Skeletal muscle cell (primary cell): ENCODE measurements at regions not wholly inside any gene's neighbourhood (a gene's known extent, or its start where the extent isn't known, plus 50 kb on each side); places are given as distances from the start of the nearest gene placed in this dataset.

ENCODE experiments used
- DNase-seq: peaks from one replicate; pipeline ENCODE4 v3.0.0-alpha.2; 2010; ENCODE audit warnings: low read depth
- H3K4me3 ChIP-seq: 2 replicates; pipeline ENCODE4 v1.5.1; 2011; ENCODE audit warnings: low read depth, mild to moderate bottlenecking, control low read depth, low read length, moderate library complexity

DNA sequence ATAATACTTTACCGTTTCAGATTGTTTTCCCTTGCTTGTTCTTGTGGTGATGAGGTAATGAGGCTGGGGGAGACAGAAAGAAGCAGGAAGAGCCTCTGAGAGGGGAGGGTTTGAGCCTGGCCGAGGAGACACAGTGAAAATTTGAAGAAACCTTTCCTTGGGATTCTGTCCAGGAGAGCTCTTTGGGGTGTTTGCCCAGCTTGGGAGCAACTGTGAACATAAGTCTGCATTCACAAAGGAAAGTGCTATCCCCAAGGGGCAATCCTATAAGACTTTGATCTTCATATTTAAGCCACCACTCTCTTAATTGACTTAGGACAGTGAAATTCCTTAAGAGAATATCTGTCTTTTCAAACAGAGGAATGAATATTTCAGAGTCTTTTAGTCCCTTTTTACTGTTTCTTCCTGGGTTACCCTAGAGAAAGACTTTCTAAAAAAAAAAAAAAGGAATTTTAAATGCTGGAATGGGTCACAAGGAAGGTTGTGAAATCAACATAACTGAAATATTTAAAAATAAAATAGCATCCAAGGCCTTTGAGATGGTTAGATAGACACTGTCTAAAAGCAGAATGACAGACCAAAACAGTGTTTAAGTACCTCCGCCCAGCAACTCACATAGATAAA is 52.5 kb upstream of the STAM2 start:
- no peak for DNase-seq

DNA sequence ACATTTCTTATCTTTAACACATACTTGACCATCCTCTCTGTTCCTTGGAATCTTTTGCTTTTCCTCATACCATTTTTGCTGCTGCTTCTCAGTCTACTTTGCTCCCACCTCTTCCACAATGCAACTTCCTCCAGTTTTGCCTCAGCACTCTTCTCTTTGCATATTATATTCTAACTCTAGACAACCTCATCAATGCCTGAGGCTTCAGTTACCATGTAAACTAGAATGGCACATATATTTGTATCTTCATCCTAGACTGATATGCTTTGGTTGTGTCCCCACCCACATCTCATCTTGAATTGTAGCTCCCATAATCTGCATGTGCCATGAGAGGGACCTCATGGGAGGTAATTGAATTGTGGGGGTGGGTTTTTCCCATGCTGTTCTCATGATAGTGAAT is 55.9 kb upstream of the STAM2 start:
- no peak for DNase-seq
- no peak overlapping the region for H3K4me3 ChIP-seq

More for the DNA sequence above, 52.5 kb upstream of the STAM2 start:
- H3K4me3 ChIP-seq: no peak overlapping the region

DNA sequence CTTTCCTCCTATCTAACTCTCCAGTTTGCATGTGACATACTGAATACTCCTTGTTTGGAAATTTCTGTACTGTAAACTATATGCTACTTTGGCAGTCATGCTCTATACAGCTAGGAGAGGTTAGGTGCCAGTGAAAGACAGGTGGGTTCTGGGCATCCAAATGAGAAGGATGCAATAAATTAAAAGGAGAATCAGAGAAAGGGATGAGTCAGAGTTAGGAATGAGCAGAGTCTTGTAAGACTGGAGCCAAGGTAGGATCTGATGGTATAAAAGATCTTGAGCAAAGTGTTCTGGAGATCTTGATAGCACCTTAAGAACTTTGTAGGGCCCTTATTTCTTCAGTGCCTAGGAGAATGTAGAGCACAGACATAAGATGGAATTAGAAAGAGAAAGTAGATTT is 58.7 kb upstream of the STAM2 start:
- no peak for DNase-seq
- no peak overlapping the region for H3K4me3 ChIP-seq

DNA sequence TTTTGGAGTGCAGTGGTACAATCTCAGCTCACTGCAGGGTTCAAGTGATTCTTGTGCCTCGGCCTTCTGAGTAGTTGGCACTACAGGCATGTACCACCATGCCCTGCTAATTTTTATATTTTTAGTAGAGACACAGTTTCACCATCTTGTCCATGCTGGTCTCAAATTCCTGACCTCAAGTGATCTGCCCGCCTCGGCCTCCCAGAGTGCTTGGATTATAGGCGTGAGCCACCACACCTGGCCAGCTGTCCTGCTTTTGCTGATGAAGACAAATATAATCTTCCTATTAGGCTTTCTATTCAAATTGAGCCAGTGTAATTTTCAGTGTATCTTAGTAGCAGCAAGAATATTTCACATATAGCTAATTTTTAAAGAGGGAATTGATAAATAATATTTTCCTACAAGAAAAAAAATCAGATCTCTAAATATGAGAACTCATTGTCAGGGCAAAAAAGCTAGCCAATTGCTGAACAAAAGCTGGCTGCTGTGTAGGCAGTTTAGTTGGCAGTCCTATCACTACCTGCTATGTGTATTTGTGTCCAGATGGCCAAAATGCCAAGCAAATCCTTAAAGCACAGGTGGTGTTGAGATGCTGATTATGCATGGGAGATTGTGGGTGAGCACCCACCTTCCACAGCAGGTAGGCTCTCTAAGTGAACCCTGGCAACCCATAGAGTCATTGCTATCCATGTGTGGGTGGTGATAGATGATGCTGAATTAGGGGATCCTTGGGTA is 60.8 kb upstream of the STAM2 start:
- H3K4me3 ChIP-seq: no peak overlapping the region
- DNase-seq: no peak

DNA sequence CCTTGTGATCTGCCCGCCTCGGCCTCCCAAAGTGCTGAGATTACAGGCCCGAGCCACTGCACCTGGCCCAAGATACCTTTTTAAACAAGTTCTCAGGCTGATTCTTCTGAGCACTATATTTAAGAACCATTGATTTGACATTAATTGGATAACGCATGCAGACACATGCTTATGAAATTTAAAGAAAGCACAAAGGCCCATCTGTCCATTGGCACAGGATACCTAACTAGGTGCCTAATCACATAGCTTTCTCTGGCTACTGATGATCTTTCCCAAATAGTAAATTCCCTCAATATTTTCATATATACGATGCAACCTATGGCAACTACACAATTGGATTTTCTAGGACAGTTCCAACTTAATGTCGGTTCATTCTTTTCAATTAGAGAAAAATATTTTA is 62.5 kb upstream of the STAM2 start:
- DNase-seq: no peak
- no peak overlapping the region for H3K4me3 ChIP-seq

DNA sequence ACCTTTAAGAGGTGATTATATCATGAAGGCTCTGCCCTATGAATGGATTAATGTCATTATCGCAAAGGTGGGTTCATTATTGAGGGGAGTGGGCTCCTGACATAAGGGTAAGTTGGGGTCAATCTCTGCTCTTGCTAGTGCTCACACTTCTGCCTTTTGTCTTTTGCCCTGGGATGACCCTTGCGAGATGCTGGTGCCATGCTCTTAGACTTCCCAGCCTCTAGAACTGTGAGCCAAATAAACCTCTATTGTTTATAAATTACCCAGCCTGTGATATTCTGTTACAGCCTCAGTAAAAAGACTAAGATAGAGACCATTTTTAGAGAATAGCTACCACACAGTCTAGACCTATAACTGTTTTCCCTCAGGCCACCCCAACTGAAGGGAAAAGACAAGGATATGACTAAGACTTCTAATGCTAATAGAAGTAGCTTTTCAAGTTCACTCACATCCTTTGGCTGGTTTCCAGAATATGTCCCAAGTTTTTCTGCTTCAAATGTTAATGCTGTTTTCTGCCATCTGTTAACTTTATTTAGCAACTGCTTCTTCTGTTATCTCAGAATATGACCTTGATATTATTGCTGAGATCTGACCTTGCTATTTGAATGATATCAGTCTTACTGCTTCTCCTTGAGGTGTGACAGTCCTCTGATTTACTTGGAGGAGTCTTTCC is 65.1 kb upstream of the STAM2 start:
- no peak overlapping the region for H3K4me3 ChIP-seq
- DNase-seq: peak; percentile 66

DNA sequence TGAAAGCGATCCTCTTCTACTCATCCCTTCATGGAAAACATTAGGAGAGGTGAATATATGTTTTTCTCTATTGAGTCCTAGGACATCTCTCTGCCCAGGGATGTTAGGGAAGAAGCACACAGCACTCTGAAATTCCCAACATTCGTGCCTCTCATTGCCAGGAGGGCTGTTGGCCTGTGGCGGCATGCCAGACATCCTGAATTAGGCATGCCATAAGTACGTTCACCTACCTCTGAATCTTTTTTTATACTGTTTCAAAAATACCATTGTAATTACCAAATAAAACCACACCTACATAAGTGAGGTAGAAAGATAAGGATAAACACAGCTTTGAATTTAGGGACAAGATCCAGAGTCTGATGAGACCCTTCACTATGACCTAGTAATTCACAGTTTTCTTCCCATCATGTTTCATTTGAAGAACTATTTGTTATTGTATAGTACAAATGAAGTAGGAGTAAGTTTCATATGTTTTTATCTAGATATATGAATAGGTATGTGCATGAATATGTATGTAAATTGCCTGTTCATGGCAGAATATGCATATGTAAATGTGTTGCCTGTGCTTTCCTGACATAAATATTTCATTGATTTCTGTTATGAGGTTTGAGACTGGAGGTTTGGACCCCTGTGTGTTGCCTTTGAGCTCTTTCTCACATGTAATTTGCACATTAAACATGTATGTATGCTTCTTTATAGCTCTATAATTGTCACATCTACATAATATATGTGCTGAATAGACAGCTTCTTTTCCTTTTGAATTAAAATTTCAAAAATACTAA is 66.6 kb upstream of the STAM2 start:
- H3K4me3 ChIP-seq: no peak overlapping the region
- DNase-seq: no peak

DNA sequence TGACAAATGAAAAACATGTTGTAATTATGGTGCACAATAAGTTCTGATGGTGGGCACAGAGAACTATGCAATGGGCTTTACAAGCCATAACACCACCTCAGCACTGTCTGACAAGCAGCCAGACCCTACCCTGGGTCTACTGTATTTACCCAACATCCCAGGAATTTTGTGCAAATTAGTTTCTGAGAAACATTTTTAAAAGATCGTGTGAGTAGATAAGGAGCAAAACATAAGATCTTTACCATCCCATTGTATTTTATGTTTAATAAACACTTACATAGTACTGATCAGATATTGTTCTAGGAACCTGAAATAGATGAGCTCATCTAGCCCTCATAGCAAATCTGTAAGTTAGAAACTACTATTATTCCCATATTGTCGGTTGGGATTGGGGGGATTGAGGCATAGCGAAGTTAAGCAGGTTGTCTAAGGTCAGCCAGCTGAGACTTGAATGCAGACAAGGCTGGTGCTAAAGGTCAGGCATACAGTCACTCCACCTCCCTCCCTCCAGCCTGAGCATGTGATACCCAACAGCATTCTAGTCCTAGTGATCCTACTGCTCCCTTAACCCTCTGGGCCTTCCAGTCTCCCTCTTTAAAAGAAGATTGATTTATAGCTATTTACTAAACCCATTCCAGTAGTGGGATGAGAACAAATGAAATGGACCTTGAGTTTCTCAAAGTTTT is 67.4 kb upstream of the STAM2 start:
- no peak for DNase-seq
- no peak overlapping the region for H3K4me3 ChIP-seq

DNA sequence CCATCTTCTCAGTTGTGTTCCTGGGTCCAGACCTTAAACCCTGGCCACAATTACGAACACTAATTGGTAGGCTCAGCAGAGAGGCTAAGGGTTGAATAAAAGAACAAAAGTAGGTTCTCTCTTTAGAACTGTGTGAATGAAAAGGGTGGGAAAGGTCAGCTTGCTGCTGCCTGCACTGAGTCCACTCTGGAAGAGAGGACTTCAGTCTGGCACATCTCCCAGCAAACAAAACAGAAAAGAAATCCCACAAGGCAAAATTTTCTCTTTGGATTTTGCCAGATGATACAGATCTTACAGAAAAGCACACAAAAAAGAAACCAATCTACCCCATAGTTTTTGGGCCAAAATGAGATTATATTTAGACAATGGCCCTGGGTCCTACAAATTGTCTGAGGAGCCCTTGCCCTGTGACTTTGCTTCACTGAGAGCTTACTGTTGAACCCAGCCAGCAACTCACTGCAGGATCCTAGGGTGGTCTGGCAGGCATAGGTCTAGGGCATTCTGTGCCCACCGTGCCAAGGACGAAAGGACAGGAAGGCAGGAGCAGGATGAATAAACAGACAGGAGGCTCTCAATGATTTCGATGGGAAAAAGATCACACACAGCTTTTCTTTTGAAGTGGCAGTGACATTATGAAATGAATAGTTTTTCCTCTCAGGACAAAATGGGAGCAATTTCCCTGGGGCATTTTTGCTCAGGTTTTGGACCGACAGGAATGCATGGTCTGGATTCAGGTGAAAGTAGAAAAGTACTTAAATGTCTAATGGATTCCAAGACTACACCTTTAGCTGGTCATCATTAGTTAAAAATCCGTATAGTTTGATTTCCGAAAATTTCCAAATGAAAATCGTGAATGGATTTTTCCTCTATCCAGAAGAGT is 68.4 kb upstream of the STAM2 start:
- no peak overlapping the region for H3K4me3 ChIP-seq
- DNase-seq: no peak

DNA sequence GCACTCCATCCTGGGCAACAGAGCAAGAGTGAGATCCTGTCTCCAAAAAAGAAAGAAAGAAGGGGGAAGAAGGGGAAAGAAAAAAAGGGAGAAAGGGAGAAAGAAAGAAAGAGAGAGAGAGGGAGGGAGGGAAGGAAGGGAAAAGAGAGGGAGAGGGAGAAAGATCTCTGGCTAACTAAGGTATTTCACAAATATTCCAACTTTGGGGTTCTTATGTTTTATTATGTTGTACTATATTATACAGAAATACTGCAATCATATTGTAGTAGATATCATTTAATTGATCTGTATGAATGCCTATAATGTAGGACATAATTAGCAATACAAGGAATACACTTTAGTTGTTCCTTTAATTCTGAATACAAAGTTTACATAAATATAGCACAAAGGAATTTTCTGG is 70.1 kb upstream of the STAM2 start:
- no peak for DNase-seq
- H3K4me3 ChIP-seq: no peak overlapping the region

DNA sequence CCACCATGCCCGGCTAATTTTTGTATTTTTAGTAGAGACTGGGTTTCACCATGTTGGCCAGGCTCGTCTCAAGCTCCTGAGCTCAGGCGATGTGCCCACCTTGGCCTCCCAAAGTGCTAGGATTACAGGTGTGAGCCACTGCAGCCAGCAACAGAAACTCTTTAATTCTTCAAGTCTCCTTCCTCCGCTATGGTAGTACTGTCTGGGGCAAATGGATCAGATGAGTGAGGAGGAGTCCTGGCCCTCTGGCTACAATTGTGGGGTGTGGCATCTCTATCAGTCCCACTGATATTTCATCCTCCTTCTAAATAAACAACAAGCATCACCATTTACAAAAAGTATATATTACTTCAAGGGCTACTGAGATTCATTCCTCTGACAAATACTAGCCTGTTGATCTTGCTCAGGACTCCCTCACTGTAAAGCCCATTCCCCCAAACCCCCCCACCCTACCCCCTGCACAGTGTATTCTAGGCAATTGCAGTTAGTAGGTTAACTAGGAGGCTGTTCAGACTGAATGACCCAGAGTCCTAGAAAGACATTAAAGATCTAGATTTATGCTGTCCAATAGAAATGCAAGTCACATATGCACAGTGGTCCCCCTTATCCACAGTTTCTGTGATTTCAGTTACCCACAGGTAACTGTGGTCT is 71.2 kb upstream of the STAM2 start:
- no peak overlapping the region for H3K4me3 ChIP-seq
- DNase-seq: no peak

DNA sequence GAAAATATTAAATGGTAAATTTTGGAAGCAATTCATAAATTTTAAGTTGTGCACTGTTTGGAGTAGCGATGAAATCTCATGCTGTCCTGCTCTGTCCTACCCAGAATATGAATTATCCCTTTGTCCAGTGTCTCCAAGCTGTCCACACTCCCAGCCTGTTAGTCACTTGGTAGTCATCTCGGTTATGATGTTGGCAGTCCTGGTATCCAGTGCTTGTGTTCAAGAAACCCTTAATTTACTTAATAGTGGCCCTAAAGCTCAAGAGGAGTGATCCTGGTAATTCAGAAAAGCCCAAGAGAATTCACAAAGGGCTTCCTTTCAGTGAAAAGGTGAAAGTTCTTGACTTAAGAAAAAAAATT is 71.8 kb upstream of the STAM2 start:
- H3K4me3 ChIP-seq: no peak overlapping the region
- no peak for DNase-seq

DNA sequence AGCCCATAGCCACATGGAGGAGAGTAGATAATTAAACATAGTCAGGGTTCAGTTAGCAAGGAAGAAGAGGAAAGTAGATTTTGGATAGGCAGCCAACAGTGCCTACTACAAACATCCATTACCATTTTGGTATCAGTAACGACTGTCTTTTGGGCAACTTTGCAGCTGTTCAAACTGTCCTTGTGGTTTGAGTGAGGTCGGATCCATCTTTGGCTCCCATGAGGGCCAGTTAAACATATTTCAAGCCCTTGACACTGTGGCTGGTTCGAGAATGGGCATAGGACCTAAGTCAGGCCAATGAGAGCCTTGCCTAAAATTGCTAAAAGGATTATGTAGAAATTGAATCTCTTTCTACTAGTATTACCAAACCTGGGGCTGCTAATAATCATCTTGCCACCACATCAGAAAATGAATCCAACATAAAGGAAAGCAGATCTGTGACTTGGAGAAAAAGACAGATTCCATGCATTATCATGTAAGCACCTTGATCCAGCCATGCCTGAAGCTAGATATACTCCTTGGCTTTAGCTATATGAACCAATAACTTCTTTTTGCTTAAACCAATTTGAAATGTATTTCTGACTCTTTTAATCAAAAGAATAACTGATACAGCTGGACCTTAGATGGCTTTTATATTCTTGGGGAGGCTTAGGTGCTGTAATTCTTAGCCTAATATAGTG is 75.0 kb upstream of the STAM2 start:
- no peak overlapping the region for H3K4me3 ChIP-seq
- no peak for DNase-seq

DNA sequence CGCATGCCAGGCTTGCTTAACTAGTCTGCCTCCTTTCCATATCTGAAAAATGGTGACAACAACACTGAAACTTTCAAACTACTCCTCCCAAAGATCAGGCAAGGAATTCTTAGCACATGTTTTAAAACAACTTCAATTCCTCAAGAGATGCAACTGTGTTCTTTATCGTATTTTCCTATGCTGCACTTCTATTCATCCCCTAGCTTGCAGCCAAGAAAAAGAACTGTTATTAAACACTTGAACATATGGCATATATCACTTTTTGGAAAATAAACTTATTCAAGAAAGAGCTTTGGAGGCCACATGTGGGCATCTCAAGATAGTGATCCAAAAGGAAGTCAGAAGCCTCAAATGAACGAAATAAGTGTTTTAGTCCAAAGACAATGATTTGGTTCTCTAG is 75.6 kb upstream of the STAM2 start:
- DNase-seq: no peak

DNA sequence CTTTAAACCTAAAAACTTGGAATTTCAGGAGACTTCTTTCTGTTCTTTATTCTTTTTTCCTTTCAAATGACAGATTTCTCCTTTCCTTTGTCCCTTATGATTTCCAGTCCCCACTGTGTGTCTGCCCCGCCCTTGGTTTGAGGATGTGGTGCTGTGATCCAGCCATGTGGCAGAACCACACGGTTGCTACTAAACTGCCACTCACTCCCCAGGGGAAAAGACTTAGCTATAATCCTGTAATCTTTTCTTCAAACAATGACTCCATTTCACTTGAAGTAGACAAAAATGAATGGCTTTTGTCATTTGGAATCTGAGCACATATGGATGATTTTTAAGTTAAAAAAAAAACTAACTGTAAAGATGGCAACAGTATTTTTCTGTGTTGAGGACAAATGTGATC is 76.2 kb upstream of the STAM2 start:
- DNase-seq: no peak
- no peak overlapping the region for H3K4me3 ChIP-seq

More for the DNA sequence above, 75.6 kb upstream of the STAM2 start:
- H3K4me3 ChIP-seq: no peak overlapping the region

DNA sequence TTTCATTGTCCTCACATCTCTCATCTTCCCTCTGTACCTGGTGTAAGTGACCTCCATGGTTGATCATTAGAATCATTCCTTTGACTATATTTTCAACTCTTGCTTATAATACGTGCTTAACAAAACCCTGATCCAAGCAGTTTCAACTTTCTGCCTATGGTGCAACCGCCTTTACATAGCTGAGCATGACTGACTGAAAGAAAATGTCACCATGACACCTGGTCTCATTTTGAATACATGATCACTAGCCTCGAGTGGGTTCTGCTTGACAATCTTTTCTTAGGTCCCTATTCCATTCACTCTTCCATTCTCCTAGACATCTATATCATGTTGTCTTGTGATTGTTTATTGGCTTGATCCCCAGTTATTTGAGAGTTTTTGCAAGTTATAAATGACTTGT is 78.9 kb upstream of the STAM2 start:
- no peak for DNase-seq
- no peak overlapping the region for H3K4me3 ChIP-seq

DNA sequence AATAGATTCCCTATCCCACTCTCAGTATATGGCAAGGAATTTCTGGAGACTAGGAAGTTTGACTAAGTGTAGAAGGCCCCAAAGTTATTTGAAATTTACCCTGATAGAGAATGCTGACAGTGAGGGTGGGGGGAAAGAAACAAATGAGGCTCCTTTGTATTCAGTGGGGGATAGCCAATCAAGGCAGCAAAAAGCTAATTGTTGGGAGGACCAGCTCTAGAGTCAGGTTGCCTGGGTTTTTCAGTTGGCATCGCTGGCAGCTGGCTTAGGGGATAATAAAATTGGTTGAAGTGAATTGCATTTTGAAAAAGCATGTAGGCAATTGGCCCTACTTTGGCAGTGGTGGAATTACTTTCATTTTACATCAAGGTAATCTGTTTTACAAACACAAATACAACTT is 79.4 kb upstream of the STAM2 start:
- DNase-seq: no peak

DNA sequence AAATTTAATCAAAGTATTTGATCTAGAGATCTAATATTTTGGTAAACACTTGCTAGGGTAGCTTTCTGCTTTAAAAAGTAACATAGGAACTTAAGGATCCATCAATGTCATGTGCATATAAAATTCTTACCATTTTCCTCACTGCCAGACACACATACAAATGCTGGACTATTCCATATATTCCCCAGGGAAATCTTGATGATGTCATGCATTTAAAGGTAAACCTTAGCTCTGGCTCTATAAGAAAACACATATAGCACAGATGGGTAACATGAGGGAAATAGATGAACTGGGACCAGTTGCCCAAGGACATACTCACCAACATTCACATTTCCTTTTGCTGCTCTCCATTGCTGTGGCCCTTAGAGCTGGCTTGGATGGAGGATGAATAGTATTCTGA is 79.1 kb upstream of the FMNL2 start:
- H3K4me3 ChIP-seq: no peak overlapping the region
- no peak for DNase-seq

More for the DNA sequence above, 79.4 kb upstream of the STAM2 start:
- H3K4me3 ChIP-seq: no peak overlapping the region
